ENCODE measurements at regions not wholly inside any gene's neighbourhood (a gene's known extent, or its start where the extent isn't known, plus 50 kb on each side); places are given as distances from the start of the nearest gene placed in this dataset.

- TF ChIP-seq CTCF (conservative IDR thresholded peaks at IDR 0.05; ENCODE audit: control insufficient read depth, insufficient read depth, low read depth, low read length) = no peak
Observed at GRCh38 chr4:111871802-111872201, 273.5 kb upstream of the FAM241A start.

DNA sequence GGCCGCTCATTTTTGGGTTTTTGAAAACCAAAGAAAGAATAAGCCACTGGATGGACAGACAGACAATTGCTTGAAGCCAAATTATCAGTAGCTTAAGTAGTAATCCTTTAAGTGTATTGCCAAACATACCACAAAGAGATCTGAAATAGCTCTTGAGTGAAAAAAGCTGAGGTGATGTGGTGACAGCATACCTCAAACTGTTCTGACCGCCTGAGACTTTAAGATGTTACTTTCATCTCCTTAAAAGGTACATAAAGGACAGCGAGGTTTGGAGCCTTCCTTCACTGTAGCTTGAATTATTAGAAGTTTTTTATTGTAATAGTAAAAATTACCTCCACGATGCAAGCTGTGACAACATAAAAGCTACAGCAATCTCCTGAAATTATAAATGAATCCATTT, 271.5 kb upstream of the FAM241A start:
- no peak overlapping the region for H3K4me3 ChIP-seq (ENCODE audit: control insufficient read depth, low read depth, low read length)
- no peak for DNase-seq (ENCODE audit: low read depth)
- TF ChIP-seq CTCF (conservative IDR thresholded peaks at IDR 0.05; ENCODE audit: control insufficient read depth, insufficient read depth, low read depth, low read length) = no peak

More at GRCh38 chr4:111871802-111872201, 273.5 kb upstream of the FAM241A start:
- H3K4me3 ChIP-seq (ENCODE audit: control insufficient read depth, low read depth, low read length) = no peak overlapping the region
- no peak for DNase-seq (ENCODE audit: low read depth)

GRCh38 chr4:111879539-111879938, 265.7 kb upstream of the FAM241A start:
- no peak for DNase-seq (ENCODE audit: low read depth)
- H3K4me3 ChIP-seq (ENCODE audit: control insufficient read depth, low read depth, low read length) = no peak overlapping the region
- TF ChIP-seq CTCF (conservative IDR thresholded peaks at IDR 0.05; ENCODE audit: control insufficient read depth, insufficient read depth, low read depth, low read length) = no peak

DNA sequence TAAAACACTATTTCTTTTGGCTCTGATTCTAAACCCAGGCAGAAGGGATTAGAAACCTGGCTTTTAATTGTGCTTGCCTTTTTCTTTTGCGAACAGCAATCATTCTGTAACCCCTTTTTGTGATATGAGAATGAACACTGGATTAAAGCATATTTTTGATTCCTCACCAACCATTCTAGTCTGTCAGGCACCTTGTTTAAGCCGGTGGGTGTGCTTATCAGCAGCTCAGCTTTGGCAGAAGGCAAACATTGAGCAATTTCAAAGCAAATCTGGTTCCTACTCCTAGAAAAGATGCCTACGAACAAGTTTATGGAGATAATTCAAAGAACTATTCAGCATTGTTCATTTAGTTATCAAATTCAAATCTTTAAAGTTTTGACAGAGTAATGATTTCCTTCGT, 265.1 kb upstream of the FAM241A start:
- no peak for TF ChIP-seq CTCF (conservative IDR thresholded peaks at IDR 0.05; ENCODE audit: control insufficient read depth, insufficient read depth, low read depth, low read length)
- H3K4me3 ChIP-seq (ENCODE audit: control insufficient read depth, low read depth, low read length) = no peak overlapping the region
- no peak for DNase-seq (ENCODE audit: low read depth)

DNA sequence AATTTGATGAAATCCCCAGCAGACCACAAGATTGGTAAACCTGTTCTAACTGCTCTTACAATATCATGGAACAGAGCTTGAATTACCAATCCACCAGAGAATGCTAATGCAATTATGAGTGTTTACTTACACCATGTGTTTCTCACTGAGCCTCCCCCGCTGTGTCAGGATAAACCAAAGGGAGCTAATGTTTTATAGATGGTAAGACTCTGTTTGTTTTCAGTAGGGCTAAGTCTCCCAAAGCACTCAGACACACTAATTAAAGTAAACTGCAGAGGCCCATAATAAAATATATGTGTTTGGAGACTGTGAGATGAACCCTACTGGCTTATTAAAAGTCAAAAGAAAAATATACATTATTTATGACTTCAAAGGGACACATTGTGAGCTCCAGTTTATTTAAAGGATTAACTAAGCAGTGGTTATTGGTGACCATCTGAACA, 261.7 kb upstream of the FAM241A start:
- TF ChIP-seq CTCF (conservative IDR thresholded peaks at IDR 0.05; ENCODE audit: control insufficient read depth, insufficient read depth, low read depth, low read length) = no peak
- H3K4me3 ChIP-seq (ENCODE audit: control insufficient read depth, low read depth, low read length) = no peak overlapping the region
- DNase-seq (ENCODE audit: low read depth) = no peak

DNA sequence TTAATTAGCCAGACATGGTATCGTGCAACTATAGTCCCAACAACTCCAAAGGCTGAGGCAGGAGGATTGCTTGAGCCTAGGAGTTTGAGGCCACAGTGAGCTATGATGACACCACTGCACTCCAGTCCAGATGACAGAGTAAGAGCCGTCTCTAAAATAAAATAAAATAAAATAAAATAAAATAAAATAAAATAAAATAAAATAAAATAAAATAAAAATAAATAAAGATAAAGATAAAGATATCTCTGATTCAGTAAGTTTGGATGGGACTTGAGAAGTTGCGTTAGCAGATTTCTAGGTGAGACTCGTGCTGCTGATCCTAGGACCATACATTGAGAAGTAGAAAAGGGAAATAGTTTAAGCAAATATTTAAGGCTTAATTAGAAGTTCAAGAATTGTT, 254.8 kb upstream of the FAM241A start:
- no peak for TF ChIP-seq CTCF (conservative IDR thresholded peaks at IDR 0.05; ENCODE audit: control insufficient read depth, insufficient read depth, low read depth, low read length)
- H3K4me3 ChIP-seq (ENCODE audit: control insufficient read depth, low read depth, low read length) = no peak overlapping the region
- DNase-seq (ENCODE audit: low read depth) = no peak

DNA sequence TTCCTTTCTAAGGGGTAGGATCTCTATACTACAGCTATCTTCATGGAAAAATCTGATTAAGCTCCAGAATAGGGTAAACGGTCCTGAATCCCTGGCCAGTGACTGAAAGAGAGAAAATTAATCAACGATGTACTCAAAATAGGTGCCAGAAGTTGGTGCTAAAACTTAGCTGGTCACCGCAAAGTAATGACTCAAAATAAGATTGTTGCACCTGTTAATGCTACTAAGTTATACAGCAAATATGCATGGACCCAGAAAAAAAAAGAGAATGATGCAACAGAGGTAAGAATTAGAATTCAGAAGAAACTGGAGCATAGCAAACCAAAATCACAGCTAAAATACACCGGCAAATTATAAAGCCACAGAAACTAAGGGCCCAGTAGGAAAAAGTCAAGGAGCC, 239.7 kb upstream of the FAM241A start:
- DNase-seq (ENCODE audit: low read depth) = no peak
- no peak overlapping the region for H3K4me3 ChIP-seq (ENCODE audit: control insufficient read depth, low read depth, low read length)
- TF ChIP-seq CTCF (conservative IDR thresholded peaks at IDR 0.05; ENCODE audit: control insufficient read depth, insufficient read depth, low read depth, low read length) = no peak

Data from fibroblast of mammary gland (primary cell).